ENCODE measurements at regions not wholly inside any gene's neighbourhood (a gene's known extent, or its start where the extent isn't known, plus 50 kb on each side); places are given as distances from the start of the nearest gene placed in this dataset.

DNA sequence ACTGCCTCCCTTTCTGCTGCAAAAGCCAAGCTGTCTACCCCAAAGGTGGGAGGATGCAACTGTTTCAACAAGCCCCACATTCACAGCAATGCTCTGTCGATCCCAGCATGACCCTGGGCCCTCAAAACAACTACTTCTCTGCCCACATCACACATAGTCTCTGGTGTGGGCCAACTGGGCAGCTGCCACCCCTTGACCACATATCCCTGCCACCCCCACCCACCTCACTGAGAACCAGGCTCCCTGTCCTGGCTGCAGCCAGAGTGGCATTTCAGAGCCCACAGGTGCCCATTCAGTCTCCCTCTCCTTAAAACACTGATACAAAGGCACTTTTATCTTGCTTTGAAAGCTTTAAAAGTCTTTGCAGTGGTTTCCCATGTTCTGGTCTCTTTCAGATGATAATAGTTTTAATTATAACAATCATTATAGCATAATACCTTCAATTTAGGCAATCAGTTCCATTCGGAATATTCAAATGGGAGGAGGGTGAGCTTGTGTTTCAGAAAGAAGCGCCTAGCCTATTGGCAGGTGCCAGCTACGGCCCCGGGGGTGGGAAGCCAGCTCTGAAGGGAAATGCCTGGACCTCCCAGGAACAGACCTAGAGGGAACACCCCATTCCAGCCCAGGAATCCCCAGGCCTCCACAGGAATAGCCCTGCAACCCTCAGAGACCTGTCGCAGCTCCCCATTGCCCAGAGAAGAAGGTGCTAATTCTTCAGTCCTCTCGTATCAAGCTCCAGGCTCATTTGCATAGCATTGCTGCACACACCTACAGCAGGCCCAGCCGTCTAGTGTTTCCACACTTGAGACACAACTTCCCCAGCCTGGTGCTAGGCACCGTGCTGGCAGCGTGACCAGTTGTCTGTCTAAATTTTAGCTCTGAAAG, 90.8 kb downstream of the C5orf15 start:
- TF ChIP-seq, protein P1, sequence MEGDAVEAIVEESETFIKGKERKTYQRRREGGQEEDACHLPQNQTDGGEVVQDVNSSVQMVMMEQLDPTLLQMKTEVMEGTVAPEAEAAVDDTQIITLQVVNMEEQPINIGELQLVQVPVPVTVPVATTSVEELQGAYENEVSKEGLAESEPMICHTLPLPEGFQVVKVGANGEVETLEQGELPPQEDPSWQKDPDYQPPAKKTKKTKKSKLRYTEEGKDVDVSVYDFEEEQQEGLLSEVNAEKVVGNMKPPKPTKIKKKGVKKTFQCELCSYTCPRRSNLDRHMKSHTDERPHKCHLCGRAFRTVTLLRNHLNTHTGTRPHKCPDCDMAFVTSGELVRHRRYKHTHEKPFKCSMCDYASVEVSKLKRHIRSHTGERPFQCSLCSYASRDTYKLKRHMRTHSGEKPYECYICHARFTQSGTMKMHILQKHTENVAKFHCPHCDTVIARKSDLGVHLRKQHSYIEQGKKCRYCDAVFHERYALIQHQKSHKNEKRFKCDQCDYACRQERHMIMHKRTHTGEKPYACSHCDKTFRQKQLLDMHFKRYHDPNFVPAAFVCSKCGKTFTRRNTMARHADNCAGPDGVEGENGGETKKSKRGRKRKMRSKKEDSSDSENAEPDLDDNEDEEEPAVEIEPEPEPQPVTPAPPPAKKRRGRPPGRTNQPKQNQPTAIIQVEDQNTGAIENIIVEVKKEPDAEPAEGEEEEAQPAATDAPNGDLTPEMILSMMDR (conservative IDR thresholded peaks at IDR 0.05; ENCODE audit: low read depth, low read length): no peak
- no peak for TF ChIP-seq EZH2 (IDR thresholded peaks at IDR 0.05; ENCODE audit: low read length, unreplicated experiment)
- TF ChIP-seq EZH2phosphoT487 (IDR thresholded peaks at IDR 0.05; ENCODE audit: borderline replicate concordance, low read length): no peak

Data from PC-3 (cell line).